GM12878 (cell line): ENCODE measurements at regions not wholly inside any gene's neighbourhood (a gene's known extent, or its start where the extent isn't known, plus 50 kb on each side); places are given as distances from the start of the nearest gene placed in this dataset.

Source experiments
- ATAC-seq: fragments of 200-7000 bp; cut with Tn5 transposase; 3 replicates; pipeline ENCODE4 v1.9.1; 2020; ENCODE audit warnings: mild to moderate bottlenecking, moderate library complexity
- BruUV-seq: library from RNA; stranded (reverse); fragments of 400-500 nt; replicated peaks from 2 replicates; lab custom pipeline; 2021; lab: Mats Ljungman, UMichigan
- CTCF ChIA-PET: fragments of 300-600 bp; sonication (Branson Sonifier 250); formaldehyde crosslinking; extraction: SDS; loops from one replicate; lab custom pipeline; 2021; ENCODE audit warnings: inconsistent platforms; lab: Yijun Ruan, JAX
- POLR2A ChIA-PET: fragments of 350-600 bp; formaldehyde crosslinking; extraction: SDS; loops from one replicate; lab custom pipeline; 2021; ENCODE audit warnings: inconsistent platforms; lab: Charles Lee
- RAD21 ChIA-PET: fragments of 300-600 bp; sonication (Branson Sonifier 250); formaldehyde crosslinking; loops from one replicate; lab custom pipeline; 2023; ENCODE audit warnings: antibody characterized with exemption; ENCODE audit not compliant: unreplicated experiment; lab: Charles Lee
- SMC1A ChIA-PET: fragments of 300-600 bp; sonication (Branson Sonifier 250); formaldehyde crosslinking; loops from one replicate; lab custom pipeline; 2023; ENCODE audit not compliant: unreplicated experiment, uncharacterized antibody; lab: Charles Lee
- DNase-seq: peaks from one replicate; pipeline ENCODE4 v3.0.0-alpha.2; 2011; ENCODE audit warnings: low read depth, low spot score
- FAIRE-seq: peaks from 3 replicates; lab custom pipeline; 2011; peaks lifted over from hg19 to GRCh38; lab: Jason Lieb, UNC
- H2AFZ ChIP-seq: 2 replicates; pipeline ENCODE4 v1.6.0; 2011; ENCODE audit warnings: low read depth, low read length, control low read depth; ENCODE audit not compliant: control insufficient read depth
- H3K27ac ChIP-seq: 2 replicates; pipeline ENCODE4 v1.5.1; 2011; ENCODE audit warnings: control low read depth; ENCODE audit not compliant: control insufficient read depth, insufficient read depth
- H3K27me3 ChIP-seq, 2 experiments: replicated peaks in 1 of 2; 2 replicates each; pipeline versions ENCODE4 v1.6.0 to v1.6.1; 2011; ENCODE audit warnings: low read length in 1 of 2; ENCODE audit not compliant: control insufficient read depth in 2 of 2, insufficient read depth in 2 of 2
- H3K36me3 ChIP-seq, 2 experiments: 2 replicates each; pipeline ENCODE4 v1.5.1; 2011; ENCODE audit warnings: low read length in 1 of 2; ENCODE audit not compliant: control insufficient read depth in 2 of 2, insufficient read depth in 2 of 2
- H3K4me1 ChIP-seq: 2 replicates; pipeline ENCODE4 v1.6.1; 2011; ENCODE audit warnings: mild to moderate bottlenecking, low read length, moderate library complexity, mixed read lengths; ENCODE audit not compliant: control insufficient read depth, insufficient read depth
- H3K4me2 ChIP-seq: 2 replicates; pipeline ENCODE4 v1.6.0; 2011; ENCODE audit warnings: control low read depth; ENCODE audit not compliant: control insufficient read depth, insufficient read depth
- H3K4me3 ChIP-seq: fragments of 200-600 bp; sonication (generic); 2 replicates; pipeline ENCODE4 v1.5.1; 2016
- H3K79me2 ChIP-seq: 2 replicates; pipeline ENCODE4 v1.6.0; 2011; ENCODE audit warnings: low read length; ENCODE audit not compliant: control insufficient read depth, insufficient read depth
- H3K9ac ChIP-seq: 2 replicates; pipeline ENCODE4 v1.8.0; 2011; ENCODE audit warnings: low read length, control low read depth, mixed read lengths; ENCODE audit not compliant: control insufficient read depth, insufficient read depth
- H3K9me3 ChIP-seq: replicated peaks from 3 replicates; pipeline ENCODE4 v1.5.1; 2011; ENCODE audit warnings: mild to moderate bottlenecking, low read length; ENCODE audit not compliant: control insufficient read depth, insufficient read depth
- H4K20me1 ChIP-seq: 2 replicates; pipeline ENCODE4 v1.6.0; 2011; ENCODE audit not compliant: control insufficient read depth, insufficient read depth
- KLF5 ChIP-seq: fragments of 450-650 bp; IDR thresholded peaks from 2 replicates; pipeline ENCODE4 v1.6.1; 2014; ENCODE audit warnings: mild to moderate bottlenecking; ENCODE audit not compliant: partially characterized antibody
- NBN ChIP-seq: fragments of 450-650 bp; IDR thresholded peaks from 2 replicates; pipeline ENCODE4 v1.6.1; 2016
- NFYB ChIP-seq: IDR thresholded peaks from 2 replicates; pipeline ENCODE4 v1.6.1; 2011; ENCODE audit warnings: low read depth, mild to moderate bottlenecking, low read length, improper control_type of control experiment, moderate library complexity; ENCODE audit not compliant: insufficient read depth
- SUPT20H ChIP-seq: IDR thresholded peaks from 2 replicates; pipeline ENCODE4 v1.6.1; 2011; ENCODE audit warnings: low read depth, mild to moderate bottlenecking, low read length, moderate library complexity, borderline replicate concordance; ENCODE audit not compliant: control insufficient read depth
- WRNIP1 ChIP-seq: IDR thresholded peaks from 2 replicates; pipeline ENCODE4 v1.6.1; 2011; ENCODE audit warnings: low read depth, low read length, improper control_type of control experiment, borderline replicate concordance
- WGBS: methylation state at CpG from one replicate; pipeline ENCODE4 v1.1.6; 2016; ENCODE audit warnings: low lambda C conversion rate; ENCODE audit not compliant: insufficient replicate concordance, insufficient coverage; ENCODE audit errors: missing lambda C conversion rate; 5-methylcytosine and 5-hydroxymethylcytosine counted together
- in situ Hi-C: fragments of 300-500 bp; cut with MboI; formaldehyde crosslinking; loops from 9 replicates; pipeline ENCODE4 v1.14.3; 2018; ENCODE audit warnings: mixed read lengths
- intact Hi-C: fragments of 100-400 bp; cut with micrococcal nuclease; formaldehyde crosslinking; loops from one replicate; pipeline ENCODE4 v1.14.2; 2022; ENCODE audit not compliant: unreplicated experiment
- TF ChIP-seq, protein P1 (sequence below): fragments of 450-650 bp; IDR thresholded peaks from 2 replicates; pipeline ENCODE4 v1.6.1; 2017; ENCODE audit warnings: low read depth, mild to moderate bottlenecking, moderate library complexity
- TF ChIP-seq, protein P2 (sequence below): IDR thresholded peaks from 2 replicates; pipeline ENCODE4 v1.6.1; 2012; ENCODE audit warnings: low read depth, low read length, improper control_type of control experiment
- TF ChIP-seq, protein P3 (sequence below): IDR thresholded peaks from 2 replicates; pipeline ENCODE4 v1.6.1; 2012; ENCODE audit warnings: improper control_type of control experiment, low read depth, low read length; ENCODE audit not compliant: insufficient replicate concordance
- TF ChIP-seq, protein P4 (sequence below): IDR thresholded peaks from 2 replicates; pipeline ENCODE4 v1.6.1; 2012; ENCODE audit warnings: mild to moderate bottlenecking, low read depth, low read length

DNA sequence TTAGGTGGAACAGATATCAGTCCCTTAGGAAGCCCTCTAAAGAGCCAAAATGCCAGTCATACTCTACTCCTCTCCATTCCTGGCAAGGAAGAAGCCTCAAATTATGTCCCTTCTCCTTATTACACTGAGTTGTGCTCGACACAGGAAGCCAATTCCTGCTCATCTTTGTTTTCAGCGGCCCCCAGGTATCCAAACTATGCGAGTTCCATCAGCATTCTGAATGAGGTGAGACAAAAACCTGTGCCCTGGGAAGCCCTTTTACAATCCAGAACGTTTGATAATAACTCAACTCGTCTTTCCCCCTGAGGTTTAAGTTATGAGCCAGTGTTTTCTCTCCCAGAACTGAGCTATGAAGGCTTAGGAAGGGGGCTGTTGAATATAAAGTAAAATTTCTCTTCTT, 580.5 kb downstream of the NXPH1 start:
- H3K27ac ChIP-seq, result no peak overlapping the region
- ATAC-seq (no peak), DNase-seq (no peak), FAIRE-seq (no peak)
- H3K36me3 ChIP-seq, result no peaks in the 10 kb centered on the region
- ChIA-PET RAD21 (no interaction called here), CTCF (no interaction called here), SMC1A (interaction anchor here (1.1 kb wide), 1 partner anchor 75 kb away, joined by 3 read pairs; no protein-coding TSS in a partner anchor), POLR2A (no interaction called here)
- no peaks in the 10 kb centered on the region for H3K4me1 ChIP-seq
- no peak overlapping the region for H3K4me2 ChIP-seq
- BruUV-seq, result no TSS peak
- H4K20me1 ChIP-seq, result no peaks in the 10 kb centered on the region
- no peaks in the 10 kb centered on the region for H3K27me3 ChIP-seq
- H3K9me3 ChIP-seq, result no peaks in the 10 kb centered on the region
- no peak overlapping the region for H2AFZ ChIP-seq
- WGBS, result 17% methylated on average over 5 of the region's 5 CpGs
- in situ Hi-C loops (no loop called here), intact Hi-C loops (no loop called here)
- H3K79me2 ChIP-seq, result no peaks in the 10 kb centered on the region
- no peak overlapping the region for H3K9ac ChIP-seq
- H3K4me3 ChIP-seq, result no peak overlapping the region
- TF ChIP-seq SUPT20H (no peak), WRNIP1 (no peak), NFYB (no peak), KLF5 (no peak), NBN (no peak)
- TF ChIP-seq, protein P1, sequence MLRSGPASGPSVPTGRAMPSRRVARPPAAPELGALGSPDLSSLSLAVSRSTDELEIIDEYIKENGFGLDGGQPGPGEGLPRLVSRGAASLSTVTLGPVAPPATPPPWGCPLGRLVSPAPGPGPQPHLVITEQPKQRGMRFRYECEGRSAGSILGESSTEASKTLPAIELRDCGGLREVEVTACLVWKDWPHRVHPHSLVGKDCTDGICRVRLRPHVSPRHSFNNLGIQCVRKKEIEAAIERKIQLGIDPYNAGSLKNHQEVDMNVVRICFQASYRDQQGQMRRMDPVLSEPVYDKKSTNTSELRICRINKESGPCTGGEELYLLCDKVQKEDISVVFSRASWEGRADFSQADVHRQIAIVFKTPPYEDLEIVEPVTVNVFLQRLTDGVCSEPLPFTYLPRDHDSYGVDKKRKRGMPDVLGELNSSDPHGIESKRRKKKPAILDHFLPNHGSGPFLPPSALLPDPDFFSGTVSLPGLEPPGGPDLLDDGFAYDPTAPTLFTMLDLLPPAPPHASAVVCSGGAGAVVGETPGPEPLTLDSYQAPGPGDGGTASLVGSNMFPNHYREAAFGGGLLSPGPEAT, result no peak
- TF ChIP-seq, protein P2, sequence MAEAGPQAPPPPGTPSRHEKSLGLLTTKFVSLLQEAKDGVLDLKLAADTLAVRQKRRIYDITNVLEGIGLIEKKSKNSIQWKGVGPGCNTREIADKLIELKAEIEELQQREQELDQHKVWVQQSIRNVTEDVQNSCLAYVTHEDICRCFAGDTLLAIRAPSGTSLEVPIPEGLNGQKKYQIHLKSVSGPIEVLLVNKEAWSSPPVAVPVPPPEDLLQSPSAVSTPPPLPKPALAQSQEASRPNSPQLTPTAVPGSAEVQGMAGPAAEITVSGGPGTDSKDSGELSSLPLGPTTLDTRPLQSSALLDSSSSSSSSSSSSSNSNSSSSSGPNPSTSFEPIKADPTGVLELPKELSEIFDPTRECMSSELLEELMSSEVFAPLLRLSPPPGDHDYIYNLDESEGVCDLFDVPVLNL, result no peak
- TF ChIP-seq, protein P3, sequence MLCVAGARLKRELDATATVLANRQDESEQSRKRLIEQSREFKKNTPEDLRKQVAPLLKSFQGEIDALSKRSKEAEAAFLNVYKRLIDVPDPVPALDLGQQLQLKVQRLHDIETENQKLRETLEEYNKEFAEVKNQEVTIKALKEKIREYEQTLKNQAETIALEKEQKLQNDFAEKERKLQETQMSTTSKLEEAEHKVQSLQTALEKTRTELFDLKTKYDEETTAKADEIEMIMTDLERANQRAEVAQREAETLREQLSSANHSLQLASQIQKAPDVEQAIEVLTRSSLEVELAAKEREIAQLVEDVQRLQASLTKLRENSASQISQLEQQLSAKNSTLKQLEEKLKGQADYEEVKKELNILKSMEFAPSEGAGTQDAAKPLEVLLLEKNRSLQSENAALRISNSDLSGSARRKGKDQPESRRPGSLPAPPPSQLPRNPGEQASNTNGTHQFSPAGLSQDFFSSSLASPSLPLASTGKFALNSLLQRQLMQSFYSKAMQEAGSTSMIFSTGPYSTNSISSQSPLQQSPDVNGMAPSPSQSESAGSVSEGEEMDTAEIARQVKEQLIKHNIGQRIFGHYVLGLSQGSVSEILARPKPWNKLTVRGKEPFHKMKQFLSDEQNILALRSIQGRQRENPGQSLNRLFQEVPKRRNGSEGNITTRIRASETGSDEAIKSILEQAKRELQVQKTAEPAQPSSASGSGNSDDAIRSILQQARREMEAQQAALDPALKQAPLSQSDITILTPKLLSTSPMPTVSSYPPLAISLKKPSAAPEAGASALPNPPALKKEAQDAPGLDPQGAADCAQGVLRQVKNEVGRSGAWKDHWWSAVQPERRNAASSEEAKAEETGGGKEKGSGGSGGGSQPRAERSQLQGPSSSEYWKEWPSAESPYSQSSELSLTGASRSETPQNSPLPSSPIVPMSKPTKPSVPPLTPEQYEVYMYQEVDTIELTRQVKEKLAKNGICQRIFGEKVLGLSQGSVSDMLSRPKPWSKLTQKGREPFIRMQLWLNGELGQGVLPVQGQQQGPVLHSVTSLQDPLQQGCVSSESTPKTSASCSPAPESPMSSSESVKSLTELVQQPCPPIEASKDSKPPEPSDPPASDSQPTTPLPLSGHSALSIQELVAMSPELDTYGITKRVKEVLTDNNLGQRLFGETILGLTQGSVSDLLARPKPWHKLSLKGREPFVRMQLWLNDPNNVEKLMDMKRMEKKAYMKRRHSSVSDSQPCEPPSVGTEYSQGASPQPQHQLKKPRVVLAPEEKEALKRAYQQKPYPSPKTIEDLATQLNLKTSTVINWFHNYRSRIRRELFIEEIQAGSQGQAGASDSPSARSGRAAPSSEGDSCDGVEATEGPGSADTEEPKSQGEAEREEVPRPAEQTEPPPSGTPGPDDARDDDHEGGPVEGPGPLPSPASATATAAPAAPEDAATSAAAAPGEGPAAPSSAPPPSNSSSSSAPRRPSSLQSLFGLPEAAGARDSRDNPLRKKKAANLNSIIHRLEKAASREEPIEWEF, result no peak
- TF ChIP-seq, protein P4, sequence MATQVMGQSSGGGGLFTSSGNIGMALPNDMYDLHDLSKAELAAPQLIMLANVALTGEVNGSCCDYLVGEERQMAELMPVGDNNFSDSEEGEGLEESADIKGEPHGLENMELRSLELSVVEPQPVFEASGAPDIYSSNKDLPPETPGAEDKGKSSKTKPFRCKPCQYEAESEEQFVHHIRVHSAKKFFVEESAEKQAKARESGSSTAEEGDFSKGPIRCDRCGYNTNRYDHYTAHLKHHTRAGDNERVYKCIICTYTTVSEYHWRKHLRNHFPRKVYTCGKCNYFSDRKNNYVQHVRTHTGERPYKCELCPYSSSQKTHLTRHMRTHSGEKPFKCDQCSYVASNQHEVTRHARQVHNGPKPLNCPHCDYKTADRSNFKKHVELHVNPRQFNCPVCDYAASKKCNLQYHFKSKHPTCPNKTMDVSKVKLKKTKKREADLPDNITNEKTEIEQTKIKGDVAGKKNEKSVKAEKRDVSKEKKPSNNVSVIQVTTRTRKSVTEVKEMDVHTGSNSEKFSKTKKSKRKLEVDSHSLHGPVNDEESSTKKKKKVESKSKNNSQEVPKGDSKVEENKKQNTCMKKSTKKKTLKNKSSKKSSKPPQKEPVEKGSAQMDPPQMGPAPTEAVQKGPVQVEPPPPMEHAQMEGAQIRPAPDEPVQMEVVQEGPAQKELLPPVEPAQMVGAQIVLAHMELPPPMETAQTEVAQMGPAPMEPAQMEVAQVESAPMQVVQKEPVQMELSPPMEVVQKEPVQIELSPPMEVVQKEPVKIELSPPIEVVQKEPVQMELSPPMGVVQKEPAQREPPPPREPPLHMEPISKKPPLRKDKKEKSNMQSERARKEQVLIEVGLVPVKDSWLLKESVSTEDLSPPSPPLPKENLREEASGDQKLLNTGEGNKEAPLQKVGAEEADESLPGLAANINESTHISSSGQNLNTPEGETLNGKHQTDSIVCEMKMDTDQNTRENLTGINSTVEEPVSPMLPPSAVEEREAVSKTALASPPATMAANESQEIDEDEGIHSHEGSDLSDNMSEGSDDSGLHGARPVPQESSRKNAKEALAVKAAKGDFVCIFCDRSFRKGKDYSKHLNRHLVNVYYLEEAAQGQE, result no peak
